Stimulated activated CD4-positive, alpha-beta T cell treated with anti-CD3 and anti-CD28 coated beads, Interleukin-15, amount 100 ng/mL, for 48 hours (primary cell): ENCODE measurements at regions not wholly inside any gene's neighbourhood (a gene's known extent, or its start where the extent isn't known, plus 50 kb on each side); places are given as distances from the start of the nearest gene placed in this dataset.
"Not testable (repeated sequence)": the region's sequence is repeated elsewhere in the genome, so short reads cannot be mapped to it uniquely, and the experiment has no call there.

ENCODE experiments used
- DNase-seq, 2 donors: peaks; one replicate each; pipeline ENCODE4 v3.0.0-alpha.2; 2020; ENCODE audit warnings: low read depth in 2 of 2

DNA sequence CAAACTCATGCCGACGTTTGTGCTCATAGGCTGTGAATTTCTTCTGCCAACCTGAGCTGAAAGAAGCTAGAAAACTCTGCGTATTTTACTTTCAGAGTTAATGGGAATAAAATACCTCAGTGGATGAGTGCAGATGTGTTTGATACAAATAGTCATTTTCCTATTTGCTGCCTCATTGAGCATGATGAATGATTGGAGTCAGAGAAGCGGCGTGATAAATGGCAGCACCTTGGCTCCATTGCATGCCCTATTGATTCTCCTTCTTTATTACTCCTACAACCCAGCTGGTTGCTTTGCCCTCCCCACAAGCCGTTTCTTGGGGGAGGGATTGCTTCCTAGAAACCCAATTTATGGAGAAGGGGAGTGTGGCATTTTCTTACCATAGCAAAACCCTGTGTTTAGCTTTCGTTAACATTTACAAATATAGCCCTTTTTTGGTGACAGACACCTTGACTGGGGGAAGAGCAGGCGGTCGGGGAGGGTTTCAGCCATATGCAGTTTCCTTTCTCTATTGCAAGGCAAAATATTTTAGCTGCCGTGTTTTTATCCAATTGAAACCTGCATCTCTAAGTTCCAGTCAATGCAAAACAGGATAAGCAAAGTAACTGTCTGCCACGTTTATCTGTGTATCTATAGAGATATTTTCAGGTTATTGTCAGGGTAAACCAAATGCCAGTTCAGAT is 93.1 kb upstream of the TBCA start:
- DNase-seq, result no peak

GRCh38 chr5:77867914-77868313 is 91.8 kb upstream of the TBCA start:
- DNase-seq, result no peak

DNA sequence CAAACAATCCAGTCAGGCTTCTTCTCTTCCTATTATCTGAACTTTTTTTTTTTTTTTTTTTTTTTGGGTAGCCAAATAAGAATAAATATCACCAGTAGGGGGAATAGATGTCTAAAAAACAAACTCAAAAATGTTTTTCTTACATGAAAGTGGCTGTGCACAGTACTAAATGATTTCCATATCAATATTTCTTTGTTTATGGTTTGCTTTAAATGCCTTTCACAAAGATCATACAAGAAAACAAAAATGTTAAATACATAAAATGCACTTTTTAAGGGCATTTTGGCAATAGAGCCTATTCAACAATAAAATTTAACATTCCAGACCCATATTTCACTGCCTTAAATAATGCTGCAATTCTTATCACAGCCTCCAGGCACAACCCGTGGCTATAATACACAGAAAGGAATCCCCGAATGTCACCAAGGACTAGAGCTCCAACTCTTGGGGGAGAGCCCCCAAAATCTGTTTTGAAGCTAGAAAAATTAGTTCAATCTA is 91.1 kb upstream of the TBCA start:
- no peak for DNase-seq

- no peak for DNase-seq
These were observed 90.1 kb upstream of the TBCA start for GRCh38 chr5:77866198-77866597.

GRCh38 chr5:77864997-77865396 is 88.9 kb upstream of the TBCA start:
- DNase-seq, result no peak

- DNase-seq, result no peak
These were observed 87.0 kb upstream of the TBCA start for GRCh38 chr5:77863181-77863580.

- DNase-seq, result no peak
These were observed 85.4 kb upstream of the TBCA start for GRCh38 chr5:77861576-77861975.

DNA sequence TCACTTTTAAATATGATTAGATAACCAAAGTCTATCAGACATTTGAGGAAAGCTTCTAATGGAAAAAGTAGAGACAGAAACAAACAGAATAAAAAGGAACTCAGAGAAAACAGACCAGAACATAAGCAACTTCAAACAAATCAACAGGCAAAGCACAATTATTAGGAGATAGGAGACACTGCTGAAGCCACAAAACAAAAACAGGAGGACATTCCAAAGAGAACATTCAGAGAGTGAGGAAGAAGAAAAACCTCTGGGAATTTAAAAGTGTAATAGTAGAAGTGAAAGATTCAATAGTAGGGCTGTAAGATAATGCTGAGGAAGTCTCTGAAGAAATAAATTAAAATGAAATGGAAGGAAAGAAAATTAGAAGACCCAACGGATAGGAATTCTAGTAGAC is 83.2 kb upstream of the TBCA start:
- DNase-seq, result no peak

GRCh38 chr5:77858678-77859077 is 82.5 kb upstream of the TBCA start:
- not testable (repeated sequence) for DNase-seq

DNA sequence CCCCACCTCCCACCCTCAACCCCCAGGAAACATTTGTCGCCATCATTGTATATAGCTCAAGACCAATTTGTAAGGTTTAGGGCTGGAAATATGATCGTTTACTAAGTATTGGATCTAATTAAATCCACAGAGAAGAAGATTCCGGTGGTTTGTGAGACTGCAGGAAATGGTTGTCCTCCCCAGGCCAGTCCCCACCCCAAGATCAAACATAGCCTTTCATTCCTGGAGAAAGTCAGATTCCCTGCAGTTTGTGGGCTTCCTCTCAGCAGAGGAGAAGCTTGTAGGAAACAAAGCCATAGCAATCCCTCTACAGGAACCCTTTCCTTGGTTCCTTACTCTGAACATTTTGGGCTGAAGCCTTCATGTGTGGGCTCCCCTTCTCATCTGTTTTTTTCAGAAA is 79.2 kb upstream of the TBCA start:
- DNase-seq, result no peak

DNA sequence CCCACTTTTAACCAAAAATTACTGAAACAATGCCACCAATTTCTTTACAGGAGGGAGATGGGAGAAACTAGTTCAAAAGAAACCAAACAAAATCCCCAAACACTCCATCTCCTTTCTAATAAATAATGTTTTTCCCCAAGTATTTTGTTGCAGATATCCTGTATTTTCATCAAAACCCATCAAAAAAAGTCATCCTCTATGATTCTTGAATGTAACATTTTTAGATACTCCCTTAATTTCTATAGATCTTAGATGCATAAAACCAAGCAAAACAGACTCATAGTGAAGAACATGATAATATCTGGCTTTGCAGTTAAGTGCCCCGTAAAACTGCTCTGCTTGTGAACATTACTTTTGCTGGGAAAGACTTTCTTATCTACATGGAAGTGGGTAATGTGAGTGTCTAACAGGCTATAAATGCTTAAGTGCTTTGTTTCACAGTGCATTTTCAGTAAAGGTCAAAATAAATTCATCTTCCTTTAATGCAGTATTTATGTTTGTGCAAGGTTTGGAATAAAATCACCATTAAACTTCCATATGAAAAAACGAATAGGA is 77.3 kb upstream of the TBCA start:
- DNase-seq, result no peak

DNA sequence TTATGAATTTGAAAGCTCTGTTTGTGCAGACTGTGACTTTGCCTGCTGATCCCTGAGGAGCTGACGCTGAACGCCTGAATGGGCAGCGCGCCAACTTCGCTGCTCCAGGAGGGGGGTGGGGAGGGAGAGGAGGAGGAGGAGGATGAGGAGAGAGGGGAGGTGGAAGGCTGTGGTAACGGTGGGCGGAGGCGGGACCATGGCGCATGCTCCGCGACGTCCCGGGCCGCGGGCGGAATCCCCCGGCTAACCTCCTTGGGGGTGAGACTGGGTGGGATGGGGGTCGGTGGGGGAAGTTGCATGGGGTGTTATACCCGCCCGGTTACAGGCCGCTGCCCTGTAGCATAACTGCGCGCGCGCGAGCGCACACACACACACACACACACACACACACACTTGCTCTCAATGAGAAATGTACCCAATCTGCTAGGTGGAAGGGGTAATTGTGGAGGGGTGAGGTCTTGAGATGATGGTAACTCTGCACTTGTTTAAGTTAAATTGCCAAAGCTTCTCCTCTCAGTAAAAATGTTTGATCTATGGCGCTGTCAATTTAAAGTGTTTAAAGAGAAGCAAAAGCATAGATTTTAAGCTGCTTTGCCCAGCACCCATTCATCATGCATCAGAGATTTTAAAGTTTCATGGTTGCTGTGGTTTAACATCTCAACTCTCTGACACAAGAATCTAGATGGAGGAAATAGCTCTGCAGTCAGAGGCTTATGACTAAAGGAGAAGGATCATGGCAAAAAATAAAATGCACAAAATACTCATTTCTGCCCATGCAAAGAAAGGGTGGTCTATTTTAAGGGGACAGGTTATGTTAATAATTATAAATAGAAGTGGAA is 76.6 kb upstream of the TBCA start:
- DNase-seq, result no peak

GRCh38 chr5:77852068-77852513 is 76.0 kb upstream of the TBCA start:
- no peak for DNase-seq

DNA sequence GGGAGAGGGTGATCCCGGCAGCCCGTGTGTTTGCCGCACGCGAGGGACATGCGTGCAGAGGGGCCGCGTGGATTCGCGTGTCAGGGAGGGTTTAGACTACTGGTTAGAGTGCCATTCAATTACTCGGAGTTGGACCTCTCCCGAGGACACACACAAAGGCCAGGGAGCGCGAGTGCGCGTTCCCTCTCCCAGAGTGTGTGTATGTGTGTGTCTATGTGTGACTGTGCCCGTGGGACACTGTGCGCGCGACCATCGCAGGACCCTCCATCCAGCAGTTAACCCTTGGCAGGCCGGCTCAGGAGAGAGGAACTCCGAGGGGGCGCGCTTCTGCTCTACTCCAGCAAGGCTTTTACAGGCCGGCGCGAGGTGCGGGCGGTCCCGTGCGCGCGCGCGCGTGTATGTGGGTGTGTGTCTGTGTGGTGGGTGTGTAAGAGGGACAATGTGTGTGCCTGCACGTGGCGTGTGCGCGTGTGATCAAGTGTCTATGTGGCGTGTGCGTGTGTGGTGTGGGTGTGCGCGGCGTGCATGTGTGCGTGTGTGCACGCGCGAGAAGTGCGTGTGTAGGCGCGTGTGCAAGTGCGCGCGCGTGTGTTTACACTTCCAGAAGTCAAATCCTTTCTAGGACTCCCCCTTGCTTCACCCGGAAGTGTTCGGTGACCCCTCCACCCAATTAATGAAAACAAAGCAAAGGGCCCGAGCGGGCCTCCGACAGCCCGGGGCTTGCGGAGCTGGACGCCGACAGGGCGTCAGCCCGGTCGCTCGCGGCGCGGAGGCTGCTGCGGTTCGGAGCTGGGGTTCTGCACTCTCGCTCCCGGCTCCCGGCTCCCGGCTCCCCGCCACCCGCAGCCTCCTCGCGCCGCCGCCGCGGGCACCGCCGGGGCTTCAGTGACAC is 75.3 kb upstream of the TBCA start:
- no peak for DNase-seq

- no peak for DNase-seq
These were observed 74.5 kb upstream of the TBCA start for GRCh38 chr5:77850536-77851175.

GRCh38 chr5:77849308-77849900 is 73.3 kb upstream of the TBCA start:
- no peak for DNase-seq

- no peak for DNase-seq
These were observed 71.7 kb upstream of the TBCA start for GRCh38 chr5:77847814-77848290.

- no peak for DNase-seq
These were observed 71.0 kb upstream of the TBCA start for GRCh38 chr5:77847129-77847460.

DNA sequence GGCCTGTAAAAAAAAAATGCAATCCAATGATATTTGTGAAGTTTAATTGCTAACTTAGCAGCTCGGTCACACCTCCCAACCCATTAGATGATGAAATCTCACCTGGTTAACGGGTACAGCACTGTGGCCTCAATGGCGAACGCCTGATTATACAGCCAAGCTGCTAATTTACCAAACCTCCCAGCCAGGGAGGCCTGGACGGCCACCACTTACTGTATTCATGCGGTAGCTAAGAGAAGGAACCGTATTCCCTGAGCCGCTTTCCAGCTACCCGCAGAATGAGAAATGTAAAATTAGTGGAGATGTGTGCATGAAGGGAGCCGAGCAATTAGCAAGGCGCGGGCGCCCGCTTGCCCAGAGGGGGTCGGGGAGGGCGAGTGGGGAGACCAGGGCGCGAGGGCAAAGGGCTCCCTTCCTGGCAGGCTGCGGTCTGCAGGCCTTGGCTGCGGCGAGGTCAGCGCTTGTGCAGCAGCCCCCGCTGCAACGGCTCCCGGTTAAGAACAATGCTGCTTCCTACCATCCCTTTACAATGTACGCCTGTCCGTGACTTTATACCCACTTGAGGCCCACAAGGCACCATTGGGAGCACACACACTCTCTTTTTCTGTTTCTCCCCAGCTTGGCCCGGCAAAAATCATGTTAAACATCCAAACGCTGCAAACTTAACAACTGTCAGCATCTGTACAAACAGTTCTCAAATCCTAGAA is 70.4 kb upstream of the TBCA start:
- DNase-seq, result no peak

- DNase-seq, result no peak
These were observed 69.1 kb upstream of the TBCA start for GRCh38 chr5:77845324-77845646.
